GM21367 (cell line): ENCODE measurements at regions not wholly inside any gene's neighbourhood (a gene's known extent, or its start where the extent isn't known, plus 50 kb on each side); places are given as distances from the start of the nearest gene placed in this dataset.
"Not testable (repeated sequence)": the region's sequence is repeated elsewhere in the genome, so short reads cannot be mapped to it uniquely, and the experiment has no call there.

Source experiments
- ATAC-seq: cut with Tn5 transposase; IDR thresholded peaks from one replicate; pipeline ENCODE4 v1.9.1; 2021; ENCODE audit not compliant: unreplicated experiment

DNA sequence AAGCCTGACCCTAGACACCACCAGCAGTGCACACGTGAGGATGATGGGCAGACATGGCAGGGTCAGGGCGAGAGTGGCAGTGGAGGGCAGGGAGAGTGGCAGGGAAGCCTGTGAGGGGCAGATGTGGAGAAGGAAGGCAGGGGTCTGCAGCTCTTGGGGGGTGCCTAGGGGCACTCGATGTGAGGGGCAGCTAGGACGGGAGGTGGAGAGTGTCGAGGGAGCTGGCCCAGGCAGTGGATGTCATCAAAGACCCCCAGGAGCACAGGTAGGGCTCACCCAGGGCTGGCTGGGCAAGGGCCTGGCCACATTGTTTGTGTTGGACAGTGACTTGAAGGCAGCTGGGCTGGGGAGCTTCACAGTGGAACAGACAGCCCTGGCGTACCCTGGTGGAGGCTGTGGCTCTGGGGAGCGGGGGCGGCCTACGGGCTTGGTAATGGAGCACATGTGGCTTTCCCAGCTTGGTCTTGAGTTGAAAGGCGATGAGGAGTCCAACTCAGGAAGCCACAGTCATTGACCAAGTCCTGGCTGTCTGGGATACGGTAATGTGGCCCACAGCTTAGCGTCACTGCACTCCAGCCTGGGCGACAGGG lies 87.1 kb downstream of the RTP5 start:
- no peak for ATAC-seq

GRCh38 chr2:241957276-241957675 lies 87.7 kb downstream of the RTP5 start:
- ATAC-seq = no peak

DNA sequence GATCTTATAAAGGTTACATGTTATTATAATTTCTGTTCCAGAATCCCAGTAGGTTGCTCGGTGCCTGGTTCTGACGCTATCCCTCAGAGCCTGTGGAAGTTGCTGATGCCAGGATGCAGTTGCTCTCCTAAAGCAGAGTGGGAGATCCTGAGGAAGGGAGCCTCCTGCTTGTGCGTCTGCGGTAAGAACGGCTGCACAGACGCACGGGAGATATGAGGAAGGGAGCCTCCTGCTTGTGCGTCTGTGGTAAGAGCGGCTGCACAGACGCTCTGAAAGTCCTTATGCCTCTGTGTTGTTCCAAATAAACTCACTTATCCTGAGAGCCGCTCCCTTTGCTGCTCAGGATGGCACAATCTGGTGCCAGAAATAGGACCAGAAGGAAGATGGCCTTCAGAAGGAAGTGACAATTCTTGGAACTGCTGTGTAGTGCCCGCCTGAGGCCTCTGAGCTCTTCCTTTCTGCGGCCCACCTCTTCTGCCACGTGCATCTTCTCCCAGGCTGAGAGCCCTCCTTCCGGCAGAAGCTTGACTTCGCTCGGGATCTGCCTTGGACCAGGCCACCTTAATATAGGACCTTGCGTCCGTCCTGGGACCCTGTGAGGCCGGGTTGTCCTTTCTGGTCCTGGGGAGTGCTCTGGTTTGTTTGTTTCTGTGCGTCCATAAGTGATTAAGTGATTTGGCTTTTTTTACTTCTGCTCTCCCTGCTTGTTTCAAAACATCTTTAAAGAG lies 89.5 kb downstream of the RTP5 start:
- ATAC-seq = no peak

DNA sequence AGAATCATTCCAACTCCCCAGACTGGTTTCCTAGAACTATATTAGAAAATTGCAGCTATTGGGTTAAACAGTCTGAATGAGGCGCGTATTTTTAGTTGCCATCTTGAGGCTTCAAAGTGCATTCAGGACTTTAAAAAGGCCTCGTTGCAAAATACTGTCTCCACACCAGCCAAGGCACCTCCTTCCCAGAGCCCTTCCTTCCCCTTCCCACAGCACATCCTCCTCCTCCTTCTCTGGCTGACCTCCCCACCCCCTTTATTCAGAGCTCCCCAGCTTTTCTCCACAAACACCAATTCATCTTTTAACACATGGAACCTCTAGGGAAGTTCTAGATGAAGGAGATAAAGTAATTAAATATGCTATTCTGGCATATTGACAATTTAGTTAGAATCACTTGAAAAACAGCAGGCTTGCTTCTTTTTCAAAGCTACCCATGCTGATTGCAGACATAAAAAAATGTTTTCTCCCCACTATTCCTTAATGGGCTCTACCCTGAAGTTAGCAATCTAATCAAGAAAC lies 90.3 kb downstream of the RTP5 start:
- ATAC-seq = no peak

DNA sequence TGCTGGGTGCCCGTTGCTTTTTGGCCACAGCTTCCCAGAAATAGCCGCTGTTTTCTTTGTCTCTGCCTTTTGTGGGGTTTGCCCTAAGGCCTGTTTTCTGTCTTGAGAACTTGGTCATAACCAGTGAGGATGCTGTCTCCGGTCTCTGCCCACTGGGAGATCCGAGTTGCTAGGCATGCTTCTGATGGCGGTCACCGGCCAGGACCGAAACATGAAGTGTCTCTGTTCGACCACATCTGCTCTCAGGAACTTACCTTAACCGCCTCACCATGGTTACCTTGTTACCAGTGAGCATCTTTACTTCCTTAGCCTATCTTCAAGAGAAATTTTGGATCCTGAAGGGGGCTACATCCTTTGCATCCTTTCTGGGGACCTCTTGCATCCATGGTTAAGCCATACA lies 91.9 kb downstream of the RTP5 start:
- ATAC-seq = no peak

GRCh38 chr2:241964133-241964532 lies 94.6 kb downstream of the RTP5 start:
- ATAC-seq = no peak

- ATAC-seq = peak; percentile 64
Measured at GRCh38 chr2:241965931-241966412, 96.4 kb downstream of the RTP5 start.

DNA sequence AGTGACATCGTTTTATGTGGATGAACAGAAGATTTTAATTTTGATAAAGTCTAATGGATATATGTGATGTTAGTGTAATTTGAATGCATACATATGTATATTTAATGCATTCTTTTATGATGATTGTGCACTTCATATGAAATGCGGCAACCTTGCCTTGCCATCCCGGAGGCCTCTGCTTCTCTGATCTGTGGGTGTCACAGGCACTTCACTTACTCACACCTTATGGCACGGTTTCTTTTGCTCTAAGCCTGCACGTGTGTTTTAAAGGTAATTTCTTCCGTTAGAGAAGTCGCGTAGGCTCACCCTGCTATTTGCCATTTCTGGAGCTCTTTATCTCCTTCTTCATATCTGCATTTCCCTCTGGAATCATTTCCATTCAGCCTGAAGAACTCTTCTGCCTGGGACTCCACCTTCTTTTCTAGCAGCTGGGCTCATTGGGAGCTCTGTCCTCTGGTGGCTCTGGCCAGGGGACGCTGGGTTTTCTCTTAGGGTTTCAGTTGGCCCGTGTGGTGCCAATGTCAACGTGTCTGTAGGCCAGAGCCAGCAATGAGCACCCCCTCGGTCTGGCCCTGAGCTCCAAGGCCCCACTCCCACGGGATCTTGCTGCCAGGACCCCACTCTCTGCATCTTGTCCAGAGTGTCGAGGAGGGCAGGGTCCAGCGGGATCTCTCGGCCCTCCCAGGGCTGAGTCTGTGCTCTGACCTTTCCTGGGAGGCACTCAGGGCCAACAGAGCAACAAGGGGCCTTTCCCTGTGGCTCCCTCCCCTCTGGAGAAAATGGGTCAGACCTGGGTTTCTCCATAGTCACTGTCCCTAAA lies 97.3 kb downstream of the RTP5 start:
- ATAC-seq = no peak

- no peak for ATAC-seq
Measured at GRCh38 chr2:241967467-241968144, 98.1 kb downstream of the RTP5 start.

GRCh38 chr2:241968417-241968816 lies 98.9 kb downstream of the RTP5 start:
- no peak for ATAC-seq

DNA sequence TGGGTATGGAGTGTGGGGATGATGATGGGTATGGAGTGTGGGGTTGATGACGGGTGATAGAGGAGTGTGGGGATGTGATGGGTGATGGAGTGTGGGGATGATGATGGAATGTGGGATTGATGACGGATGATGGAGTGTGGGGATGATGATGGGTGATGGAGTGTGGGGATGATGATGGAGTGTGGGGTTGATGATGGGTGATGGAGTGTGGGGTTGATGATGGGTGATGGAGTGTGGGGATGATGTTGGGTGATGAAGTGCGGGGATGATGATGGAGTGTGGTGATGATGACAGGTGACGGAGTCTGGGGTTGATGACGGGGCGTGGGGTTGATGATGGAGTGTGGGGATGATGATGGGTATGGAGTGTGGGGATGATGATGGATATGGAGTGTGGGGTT lies 99.7 kb downstream of the RTP5 start:
- ATAC-seq = not testable (repeated sequence)

DNA sequence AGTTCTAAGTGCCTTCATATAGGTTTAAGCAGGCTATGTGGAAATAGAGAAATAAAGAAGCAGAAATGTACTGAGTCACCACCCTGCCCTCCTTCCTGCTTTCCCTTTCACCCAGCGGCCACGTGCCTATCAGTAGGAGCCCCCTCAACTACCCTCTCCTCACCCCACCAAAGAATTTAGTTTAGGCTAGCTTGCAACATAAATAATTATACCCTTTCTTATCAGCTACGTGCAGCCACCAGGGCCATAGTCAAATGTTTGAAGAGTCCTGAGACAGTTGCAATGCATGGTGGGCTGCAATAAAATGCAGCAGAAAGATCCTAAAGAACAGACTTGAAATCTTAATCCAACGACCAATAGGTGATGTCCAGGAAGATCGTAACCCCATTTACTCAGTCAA lies 101.2 kb downstream of the RTP5 start:
- no peak for ATAC-seq

- ATAC-seq = no peak
Measured at GRCh38 chr2:241974096-241974495, 104.6 kb downstream of the RTP5 start.

DNA sequence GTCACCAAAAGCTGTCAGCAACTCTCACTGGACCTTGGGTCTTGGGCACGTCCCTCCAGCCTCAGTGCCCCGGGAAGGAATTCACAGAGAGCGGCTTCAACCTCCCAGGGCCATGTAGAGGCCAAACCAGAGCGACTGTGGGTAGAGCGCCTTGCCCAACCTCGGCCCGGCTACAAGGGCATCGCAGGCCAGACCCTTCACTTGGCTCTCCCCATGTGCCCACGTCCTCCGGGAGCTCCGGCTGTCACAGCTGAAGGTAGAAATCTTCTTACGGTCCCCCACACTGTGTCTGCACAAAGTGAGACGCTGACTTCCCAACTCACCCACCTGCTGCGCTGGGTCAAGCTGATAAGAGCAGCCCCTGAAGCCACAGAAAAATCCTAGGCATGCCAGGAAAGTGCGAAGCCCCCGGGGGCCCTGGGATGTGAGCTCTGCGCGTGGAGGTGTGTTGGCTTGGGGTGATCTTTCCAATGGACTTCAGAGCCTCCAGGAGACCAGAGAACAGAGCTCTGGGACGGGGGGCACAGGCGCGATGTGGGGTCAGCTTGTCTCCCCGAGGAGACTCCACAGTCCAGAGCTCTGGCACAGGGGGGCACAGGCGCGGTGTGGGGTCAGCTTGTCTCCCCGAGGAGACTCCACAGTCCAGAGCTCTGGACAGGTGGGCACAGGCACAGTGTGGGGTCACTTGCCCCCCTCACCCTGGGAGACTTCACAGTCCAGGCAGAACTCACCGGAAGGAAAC lies 105.5 kb downstream of the RTP5 start:
- no peak for ATAC-seq

DNA sequence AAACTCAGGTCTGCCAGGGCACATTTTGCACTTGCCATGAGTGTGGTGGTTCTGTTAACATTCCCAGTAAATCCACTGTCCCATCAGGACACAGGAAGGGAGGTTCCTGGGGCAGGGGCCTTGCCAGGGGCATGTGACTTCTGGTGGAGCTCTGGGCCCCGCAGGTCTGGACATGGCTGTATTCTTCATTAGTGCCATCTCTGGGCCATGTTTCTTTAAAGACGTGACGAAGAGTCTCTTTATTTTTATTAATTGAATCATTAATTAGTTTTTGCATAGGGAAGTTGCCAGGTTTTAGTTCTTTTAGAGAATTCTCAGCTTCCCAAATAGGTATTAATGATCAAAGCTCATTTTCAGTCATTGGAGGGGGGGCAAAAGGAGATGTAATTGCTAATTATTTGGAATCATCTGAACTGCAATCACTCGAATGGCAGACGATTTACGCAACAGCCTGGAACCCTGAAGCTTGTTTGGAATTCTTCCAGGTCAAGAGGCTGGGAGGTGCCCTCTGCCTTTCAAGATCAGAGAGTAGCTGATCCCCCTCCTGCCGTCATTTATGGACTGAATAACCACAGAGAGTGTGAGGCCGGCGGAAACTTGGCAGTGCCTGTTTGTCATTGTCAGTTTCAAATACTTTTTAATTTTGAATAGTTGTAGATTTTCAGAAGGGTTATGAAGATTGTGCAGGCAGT lies 106.2 kb downstream of the RTP5 start:
- no peak for ATAC-seq

- ATAC-seq = no peak
Measured at GRCh38 chr2:241976296-241976695, 106.8 kb downstream of the RTP5 start.

DNA sequence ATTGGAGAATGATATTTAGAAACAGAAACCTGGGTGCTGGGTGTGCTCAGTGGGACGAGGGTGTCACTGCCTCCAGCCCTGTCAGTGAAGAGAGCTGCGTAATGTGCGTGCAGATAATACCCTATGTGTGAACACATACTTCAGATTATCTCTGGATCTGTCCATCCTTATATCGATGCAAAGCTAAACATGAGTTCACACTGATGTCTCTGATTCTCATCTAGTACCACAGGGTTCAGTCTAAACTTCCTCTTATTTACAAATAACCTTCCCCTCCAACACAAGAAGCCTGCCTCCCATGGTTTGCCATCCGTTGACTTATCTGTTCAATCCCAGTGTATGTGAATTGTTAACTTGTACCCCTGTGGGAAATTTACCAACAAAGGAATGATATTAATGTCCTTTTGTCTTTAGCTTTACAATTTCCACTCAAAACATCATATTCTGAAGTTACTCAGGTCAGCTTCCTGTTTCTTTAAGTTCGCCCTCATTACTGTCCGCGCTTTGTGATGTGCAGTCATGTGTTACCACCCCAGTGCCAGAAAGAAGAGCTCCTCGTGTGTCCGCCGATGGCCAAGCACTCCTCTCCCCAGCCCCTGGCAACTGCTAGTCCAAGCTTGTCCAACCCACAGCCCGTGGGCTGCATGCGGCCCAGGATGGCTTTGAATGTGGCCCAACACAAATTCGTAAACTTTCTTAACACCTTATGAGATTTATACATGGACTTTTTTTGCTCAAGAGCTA lies 108.2 kb downstream of the RTP5 start:
- no peak for ATAC-seq

DNA sequence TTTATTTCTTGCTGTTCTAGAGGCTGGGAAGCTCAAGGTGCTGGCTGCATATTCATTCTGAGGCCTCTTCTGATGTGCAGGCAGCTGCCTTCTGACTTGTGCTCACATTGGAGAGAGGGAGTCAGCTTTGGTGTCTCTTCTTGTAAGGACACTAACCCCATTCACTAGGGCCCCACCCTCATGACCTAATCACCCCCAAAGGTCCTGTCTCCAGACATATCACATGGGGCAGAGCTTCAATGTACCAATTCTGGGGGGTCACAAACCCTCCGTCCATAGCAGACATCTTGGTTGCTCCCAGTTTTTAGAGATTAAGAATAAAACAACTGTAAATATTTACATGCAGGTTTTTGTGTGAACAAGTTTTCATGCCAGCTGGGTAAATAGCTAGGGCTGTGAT lies 109.1 kb downstream of the RTP5 start:
- ATAC-seq = no peak

- ATAC-seq = no peak
Measured at GRCh38 chr2:241980193-241980592, 110.7 kb downstream of the RTP5 start.
